ENCODE measurements at regions not wholly inside any gene's neighbourhood (a gene's known extent, or its start where the extent isn't known, plus 50 kb on each side); places are given as distances from the start of the nearest gene placed in this dataset.

GRCh38 chr3:145134738-145135137 lies 1026.2 kb downstream of the PLOD2 start:
- H3K4me3 Mint-ChIP-seq: no peak overlapping the region
- H3K4me1 Mint-ChIP-seq: peaks cover 10% of the 10 kb centered on the region
- H3K36me3 ChIP-seq (ENCODE audit: control insufficient read depth, insufficient read depth, low read length): no peaks in the 10 kb centered on the region
- no peaks in the 10 kb centered on the region for H3K4me1 ChIP-seq (ENCODE audit: control insufficient read depth, insufficient read depth, low read length)
- H3K27ac Mint-ChIP-seq: no peak overlapping the region
- no peak overlapping the region for H3K27ac ChIP-seq (ENCODE audit: low read depth, low read length)
- H3K27me3 ChIP-seq (ENCODE audit: control insufficient read depth, insufficient read depth, low read length, poor library complexity, severe bottlenecking): no peaks in the 10 kb centered on the region
- H3K27me3 Mint-ChIP-seq (ENCODE audit: insufficient read depth): no peaks in the 10 kb centered on the region
- H3K36me3 Mint-ChIP-seq (ENCODE audit: low read depth): no peaks in the 10 kb centered on the region
- no peak overlapping the region for H3K4me3 ChIP-seq (ENCODE audit: low read length)
- WGBS, 2 experiments (ENCODE audit: insufficient coverage in 1 of 2, insufficient read length in 1 of 2): 57 to 100% methylated on average over 1 of the region's 2 CpGs
- H3K9me3 ChIP-seq (ENCODE audit: control insufficient read depth, low read length): no peaks in the 10 kb centered on the region
- no peak for TF ChIP-seq CTCF (conservative IDR thresholded peaks at IDR 0.05)
- no peak overlapping the region for H3K9ac ChIP-seq (ENCODE audit: extremely low read depth, low read length, poor library complexity, severe bottlenecking)
- DNase-seq: no peak
- no peaks in the 10 kb centered on the region for H3K9me3 Mint-ChIP-seq

- H3K27me3 Mint-ChIP-seq (ENCODE audit: insufficient read depth): no peaks in the 10 kb centered on the region
- no peaks in the 10 kb centered on the region for H3K9me3 Mint-ChIP-seq
- no peaks in the 10 kb centered on the region for H3K27me3 ChIP-seq (ENCODE audit: control insufficient read depth, insufficient read depth, low read length, poor library complexity, severe bottlenecking)
Observed at GRCh38 chr3:145144361-145144760, 1016.6 kb downstream of the PLOD2 start.

GRCh38 chr3:145145461-145145860 lies 1015.5 kb downstream of the PLOD2 start:
- Histone ChIP-seq H3K9ac (ENCODE audit: extremely low read depth, low read length, poor library complexity, severe bottlenecking) (no peak overlapping the region), H3K27ac (ENCODE audit: low read depth, low read length) (no peak overlapping the region), H3K4me1 (ENCODE audit: control insufficient read depth, insufficient read depth, low read length) (no peaks in the 10 kb centered on the region), H3K27me3 (ENCODE audit: control insufficient read depth, insufficient read depth, low read length, poor library complexity, severe bottlenecking) (no peaks in the 10 kb centered on the region), H3K4me3 (ENCODE audit: low read length) (no peak overlapping the region), H3K9me3 (ENCODE audit: control insufficient read depth, low read length) (peaks cover 7% of the 10 kb centered on the region), H3K36me3 (ENCODE audit: control insufficient read depth, insufficient read depth, low read length) (no peaks in the 10 kb centered on the region)
- no peaks in the 10 kb centered on the region for H3K27me3 Mint-ChIP-seq (ENCODE audit: insufficient read depth)
- no peak for DNase-seq
- H3K36me3 Mint-ChIP-seq (ENCODE audit: low read depth): peaks cover 3% of the 10 kb centered on the region
- H3K27ac Mint-ChIP-seq: no peak overlapping the region
- H3K4me1 Mint-ChIP-seq: peaks cover 11% of the 10 kb centered on the region
- no peak overlapping the region for H3K4me3 Mint-ChIP-seq
- TF ChIP-seq CTCF (conservative IDR thresholded peaks at IDR 0.05): no peak
- H3K9me3 Mint-ChIP-seq: no peaks in the 10 kb centered on the region
- 100% methylated on average over 1 of the region's 1 CpG; no CpG with 5 or more reads in 1 of the 2 experiments for WGBS, 2 experiments (ENCODE audit: insufficient coverage in 1 of 2, insufficient read length in 1 of 2)

More at GRCh38 chr3:145144361-145144760, 1016.6 kb downstream of the PLOD2 start:
- no peak for TF ChIP-seq CTCF (conservative IDR thresholded peaks at IDR 0.05)
- Histone ChIP-seq H3K4me1 (ENCODE audit: control insufficient read depth, insufficient read depth, low read length) (no peaks in the 10 kb centered on the region), H3K36me3 (ENCODE audit: control insufficient read depth, insufficient read depth, low read length) (no peaks in the 10 kb centered on the region), H3K9me3 (ENCODE audit: control insufficient read depth, low read length) (peaks cover 7% of the 10 kb centered on the region), H3K4me3 (ENCODE audit: low read length) (no peak overlapping the region), H3K27ac (ENCODE audit: low read depth, low read length) (no peak overlapping the region), H3K9ac (ENCODE audit: extremely low read depth, low read length, poor library complexity, severe bottlenecking) (no peak overlapping the region)
- Mint-ChIP-seq H3K36me3 (ENCODE audit: low read depth) (peaks cover 3% of the 10 kb centered on the region), H3K4me3 (no peak overlapping the region), H3K27ac (no peak overlapping the region), H3K4me1 (peaks cover 11% of the 10 kb centered on the region)
- no peak for DNase-seq
- 88% methylated on average over 1 of the region's 3 CpGs; no CpG with 5 or more reads in 1 of the 2 experiments for whole genome bisulfite sequencing, 2 experiments (ENCODE audit: insufficient coverage in 1 of 2, insufficient read length in 1 of 2)
